ENCODE measurements at regions not wholly inside any gene's neighbourhood (a gene's known extent, or its start where the extent isn't known, plus 50 kb on each side); places are given as distances from the start of the nearest gene placed in this dataset.

GRCh38 chr5:143705381-143705780 is 106.6 kb upstream of the HMHB1 start:
- no peak for DNase-seq (ENCODE audit: low read depth)
- H3K4me3 ChIP-seq (ENCODE audit: low read depth, low read length): no peak overlapping the region
- TF ChIP-seq, protein P1, sequence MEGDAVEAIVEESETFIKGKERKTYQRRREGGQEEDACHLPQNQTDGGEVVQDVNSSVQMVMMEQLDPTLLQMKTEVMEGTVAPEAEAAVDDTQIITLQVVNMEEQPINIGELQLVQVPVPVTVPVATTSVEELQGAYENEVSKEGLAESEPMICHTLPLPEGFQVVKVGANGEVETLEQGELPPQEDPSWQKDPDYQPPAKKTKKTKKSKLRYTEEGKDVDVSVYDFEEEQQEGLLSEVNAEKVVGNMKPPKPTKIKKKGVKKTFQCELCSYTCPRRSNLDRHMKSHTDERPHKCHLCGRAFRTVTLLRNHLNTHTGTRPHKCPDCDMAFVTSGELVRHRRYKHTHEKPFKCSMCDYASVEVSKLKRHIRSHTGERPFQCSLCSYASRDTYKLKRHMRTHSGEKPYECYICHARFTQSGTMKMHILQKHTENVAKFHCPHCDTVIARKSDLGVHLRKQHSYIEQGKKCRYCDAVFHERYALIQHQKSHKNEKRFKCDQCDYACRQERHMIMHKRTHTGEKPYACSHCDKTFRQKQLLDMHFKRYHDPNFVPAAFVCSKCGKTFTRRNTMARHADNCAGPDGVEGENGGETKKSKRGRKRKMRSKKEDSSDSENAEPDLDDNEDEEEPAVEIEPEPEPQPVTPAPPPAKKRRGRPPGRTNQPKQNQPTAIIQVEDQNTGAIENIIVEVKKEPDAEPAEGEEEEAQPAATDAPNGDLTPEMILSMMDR (IDR thresholded peaks at IDR 0.05; ENCODE audit: insufficient read depth, low read depth, low read length, missing control alignments): no peak

DNA sequence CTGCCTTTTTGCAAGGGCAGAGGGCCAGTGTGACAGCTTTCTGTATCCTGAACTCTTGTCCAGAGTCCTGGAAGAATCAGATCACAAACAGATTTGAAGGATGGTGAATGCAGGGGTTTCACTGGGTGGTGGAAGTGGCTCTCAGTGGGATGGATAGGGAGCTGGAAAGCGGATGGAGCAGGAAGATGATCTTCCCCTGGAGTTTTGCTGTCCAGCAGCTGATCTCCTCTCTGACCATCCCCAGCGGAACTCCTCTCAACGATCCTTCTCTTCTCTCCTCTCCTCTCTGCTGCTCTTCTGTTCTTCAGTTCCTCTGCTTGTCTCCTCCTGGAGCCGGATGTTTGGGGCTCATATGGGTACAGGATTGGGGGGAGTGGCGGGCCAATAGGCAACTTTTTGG is 108.3 kb upstream of the HMHB1 start:
- TF ChIP-seq, protein P1 (IDR thresholded peaks at IDR 0.05; ENCODE audit: insufficient read depth, low read depth, low read length, missing control alignments): no peak
- no peak for DNase-seq (ENCODE audit: low read depth)

DNA sequence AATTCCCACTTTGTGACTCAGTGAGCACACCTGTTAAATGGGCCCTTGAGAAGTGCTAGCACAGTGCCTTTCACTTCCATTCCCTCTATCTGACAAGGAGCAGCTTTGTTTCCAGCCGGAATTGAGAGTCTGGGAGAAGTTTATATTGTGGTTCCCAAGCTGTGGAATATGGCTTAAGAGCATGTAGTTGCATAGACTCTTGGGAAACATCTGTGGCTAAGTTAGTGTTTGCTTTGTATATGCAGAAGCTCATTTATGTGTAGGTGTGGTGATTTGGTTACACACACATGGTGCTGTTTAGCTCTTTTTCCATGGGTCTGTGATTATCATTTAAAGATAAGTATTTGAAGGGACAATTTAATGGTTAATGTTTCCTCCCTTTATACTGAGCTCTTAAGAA is 110.5 kb upstream of the HMHB1 start:
- no peak for DNase-seq (ENCODE audit: low read depth)
- TF ChIP-seq, protein P1 (IDR thresholded peaks at IDR 0.05; ENCODE audit: insufficient read depth, low read depth, low read length, missing control alignments): no peak

More for the DNA sequence above, 108.3 kb upstream of the HMHB1 start:
- H3K4me3 ChIP-seq (ENCODE audit: low read depth, low read length): no peak overlapping the region

DNA sequence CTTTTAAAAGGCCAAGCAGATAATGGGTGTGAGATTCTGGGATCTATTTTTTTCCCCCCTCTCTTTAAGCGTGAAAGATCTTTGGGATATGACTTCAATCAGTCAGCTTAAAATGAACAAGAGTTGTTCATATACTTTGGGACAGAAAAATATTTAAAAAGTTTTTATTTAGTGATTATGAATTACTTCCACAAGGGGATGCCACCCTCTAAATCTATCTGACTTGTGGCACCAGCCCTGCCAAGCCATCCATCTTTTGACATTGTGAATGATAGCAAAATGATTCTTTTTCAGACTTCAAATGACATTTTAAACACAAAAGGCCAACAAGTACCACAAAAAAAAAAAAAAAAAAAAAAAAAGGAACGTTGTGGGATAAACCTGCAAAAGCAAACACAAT is 111.0 kb upstream of the HMHB1 start:
- H3K4me3 ChIP-seq (ENCODE audit: low read depth, low read length): no peak overlapping the region
- TF ChIP-seq, protein P1 (IDR thresholded peaks at IDR 0.05; ENCODE audit: insufficient read depth, low read depth, low read length, missing control alignments): no peak
- DNase-seq (ENCODE audit: low read depth): no peak

More for the DNA sequence above, 110.5 kb upstream of the HMHB1 start:
- no peak overlapping the region for H3K4me3 ChIP-seq (ENCODE audit: low read depth, low read length)

DNA sequence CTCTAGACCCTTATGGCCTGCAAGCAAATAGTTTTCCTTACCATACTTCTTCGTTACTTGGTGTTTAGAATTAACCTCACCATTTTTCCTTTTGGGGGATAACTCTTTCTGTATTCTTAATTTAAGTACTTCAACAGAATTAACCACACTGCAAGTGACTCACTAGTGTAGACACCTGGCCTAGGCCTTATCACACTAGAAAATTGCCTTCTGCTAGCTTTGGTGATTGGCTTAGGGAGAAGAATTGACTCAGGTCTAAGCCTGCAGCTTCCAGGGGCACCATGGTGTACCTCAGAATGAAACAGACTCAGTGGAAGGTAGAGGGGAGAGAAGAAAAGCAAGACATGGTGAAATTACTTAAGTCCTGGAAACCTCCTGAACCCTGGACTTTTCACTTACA is 112.8 kb upstream of the HMHB1 start:
- no peak for DNase-seq (ENCODE audit: low read depth)
- TF ChIP-seq, protein P1 (IDR thresholded peaks at IDR 0.05; ENCODE audit: insufficient read depth, low read depth, low read length, missing control alignments): no peak
- no peak overlapping the region for H3K4me3 ChIP-seq (ENCODE audit: low read depth, low read length)

DNA sequence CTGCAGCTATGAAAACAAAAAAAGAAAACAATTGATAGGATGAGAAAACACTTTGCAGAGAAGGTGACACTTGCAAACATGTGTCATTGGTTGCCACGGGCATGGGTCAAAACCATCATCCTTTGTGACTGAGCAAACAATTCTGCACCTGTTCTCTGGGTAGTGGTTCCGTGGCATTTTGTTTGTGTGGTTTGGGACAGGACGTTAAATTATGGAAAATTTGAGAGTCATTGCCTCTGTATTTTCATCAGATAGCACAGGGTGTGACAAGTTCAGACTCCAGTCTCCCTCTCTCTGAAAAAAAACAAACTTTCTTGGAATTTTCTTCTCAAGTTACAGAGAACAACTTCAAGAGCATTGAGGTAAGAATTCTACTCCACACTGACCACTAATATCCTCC is 113.4 kb upstream of the HMHB1 start:
- no peak for DNase-seq (ENCODE audit: low read depth)
- TF ChIP-seq, protein P1 (IDR thresholded peaks at IDR 0.05; ENCODE audit: insufficient read depth, low read depth, low read length, missing control alignments): no peak
- H3K4me3 ChIP-seq (ENCODE audit: low read depth, low read length): no peak overlapping the region

GRCh38 chr5:143696921-143697320 is 115.0 kb upstream of the HMHB1 start:
- DNase-seq (ENCODE audit: low read depth): no peak
- no peak overlapping the region for H3K4me3 ChIP-seq (ENCODE audit: low read depth, low read length)
- TF ChIP-seq, protein P1 (IDR thresholded peaks at IDR 0.05; ENCODE audit: insufficient read depth, low read depth, low read length, missing control alignments): no peak

Data from GM12865 (cell line).